ENCODE measurements at regions not wholly inside any gene's neighbourhood (a gene's known extent, or its start where the extent isn't known, plus 50 kb on each side); places are given as distances from the start of the nearest gene placed in this dataset.

GRCh38 chr14:55913324-55914025, 204.7 kb upstream of the PELI2 start:
- no peak for TF ChIP-seq CTCF (IDR thresholded peaks at IDR 0.05)
- TF ChIP-seq POLR2A (IDR thresholded peaks at IDR 0.05) = no peak
- no peak for TF ChIP-seq POLR2AphosphoS5 (IDR thresholded peaks at IDR 0.05)
- TF ChIP-seq EP300 (IDR thresholded peaks at IDR 0.05) = no peak
